ENCODE measurements at regions not wholly inside any gene's neighbourhood (a gene's known extent, or its start where the extent isn't known, plus 50 kb on each side); places are given as distances from the start of the nearest gene placed in this dataset.

GRCh38 chr9:16951502-16951901 is 81.0 kb upstream of the BNC2 start:
- DNase-seq, result no peak

GRCh38 chr9:16950051-16950450 is 79.6 kb upstream of the BNC2 start:
- no peak for DNase-seq

- no peak for DNase-seq
Measured at GRCh38 chr9:16930578-16930977, 60.1 kb upstream of the BNC2 start.

DNA sequence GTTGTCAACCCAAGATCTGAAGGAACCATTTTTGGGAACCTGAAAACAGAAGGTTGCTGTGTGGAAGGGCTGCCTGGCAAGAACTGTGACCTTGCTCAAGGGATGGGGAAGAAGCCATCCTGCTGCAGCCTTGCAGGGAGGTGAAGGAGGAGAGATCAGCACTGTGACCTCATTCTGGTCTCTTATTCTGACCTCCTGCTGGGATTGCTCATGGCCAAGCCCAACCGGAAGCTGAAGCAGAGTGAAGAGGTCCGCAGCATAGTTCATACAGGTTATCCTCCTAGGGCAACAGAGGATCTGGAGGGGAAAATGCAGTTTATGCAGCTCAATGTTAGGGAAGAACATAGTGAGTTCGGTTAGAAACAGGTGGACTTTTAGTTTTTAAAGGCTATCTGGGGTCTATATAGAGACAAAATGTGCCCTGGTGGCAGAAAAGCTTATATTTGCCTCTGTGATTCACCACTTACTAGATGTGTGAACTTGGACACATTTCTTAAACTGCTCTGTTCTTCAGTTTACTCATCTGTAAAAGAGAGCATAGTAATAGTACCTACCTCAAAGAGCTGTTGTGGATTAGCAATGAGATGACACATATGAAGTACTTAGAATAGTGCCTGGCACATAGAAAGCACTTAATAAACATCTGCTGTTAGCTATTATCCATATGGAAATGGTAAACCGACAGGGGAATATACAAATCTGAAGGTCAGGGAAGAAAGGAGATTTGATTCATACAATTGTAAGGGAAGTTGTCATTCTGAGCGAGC is 57.9 kb upstream of the BNC2 start:
- no peak for DNase-seq

GRCh38 chr9:16925426-16925825 is 55.0 kb upstream of the BNC2 start:
- DNase-seq, result no peak

DNA sequence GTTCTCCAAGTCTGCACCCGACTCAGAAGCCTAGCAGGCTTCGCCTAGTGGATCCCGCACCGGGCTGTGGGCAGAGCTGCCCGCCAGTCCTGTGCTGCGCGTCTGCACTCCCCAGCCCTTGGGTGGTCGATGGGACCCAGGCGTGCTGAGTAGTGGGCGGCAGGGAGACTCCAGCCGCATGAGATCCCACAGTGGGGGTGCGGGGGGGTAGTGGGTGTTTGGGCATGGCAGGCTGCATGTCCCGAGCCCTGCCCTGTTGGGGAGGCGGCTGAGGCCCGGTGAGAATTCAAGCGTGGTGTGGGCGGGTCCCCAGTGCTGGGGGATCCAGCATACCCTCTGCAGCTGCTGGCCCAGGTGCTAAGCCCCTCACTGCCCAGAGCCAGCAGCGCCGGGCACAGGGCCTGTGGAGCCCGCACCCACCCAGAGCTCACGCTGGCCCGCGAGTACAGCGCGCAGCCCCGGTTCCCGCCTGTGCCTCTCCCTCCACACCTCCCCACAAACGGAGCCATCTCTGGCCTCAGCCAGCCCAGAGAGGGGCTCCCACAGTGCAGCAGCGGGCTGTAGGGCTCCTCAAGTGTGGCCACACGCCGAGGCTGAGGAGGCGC is 53.9 kb upstream of the BNC2 start:
- DNase-seq, result no peak

- peak in 1 of 4 experiments; percentile 13 for DNase-seq
Measured at GRCh38 chr9:16921855-16922254, 51.4 kb upstream of the BNC2 start.

Measured in suppressor macrophage (primary cell).